Effector memory CD8-positive, alpha-beta T cell (primary cell): ENCODE measurements at regions not wholly inside any gene's neighbourhood (a gene's known extent, or its start where the extent isn't known, plus 50 kb on each side); places are given as distances from the start of the nearest gene placed in this dataset.
"Not testable (repeated sequence)": the region's sequence is repeated elsewhere in the genome, so short reads cannot be mapped to it uniquely, and the experiment has no call there.

Source experiments
- ATAC-seq: fragments of 150-1000 bp; cut with Tn5 transposase; replicated peaks from 2 replicates; pipeline ENCODE4 v1.10.0; 2021; ENCODE audit warnings: mild to moderate bottlenecking, moderate library complexity
- DNase-seq, 3 experiments: peaks; one replicate each; pipeline ENCODE4 v3.0.0; 2021
- H3K27ac Mint-ChIP-seq, 2 donors: one replicate each; pipeline ENCODE4 v1.8.0; 2022; ENCODE audit warnings: mild to moderate bottlenecking in 2 of 2, mixed read lengths in 2 of 2, moderate library complexity in 2 of 2
- H3K27me3 Mint-ChIP-seq, 2 donors: one replicate each; pipeline ENCODE4 v1.8.0; 2022; ENCODE audit warnings: mixed read lengths in 2 of 2
- H3K36me3 Mint-ChIP-seq: one replicate; pipeline ENCODE4 v1.8.0; 2022; ENCODE audit warnings: mild to moderate bottlenecking, moderate library complexity, mixed read lengths; ENCODE audit not compliant: insufficient read depth
- H3K4me1 Mint-ChIP-seq, 2 donors: one replicate each; pipeline ENCODE4 v1.8.0; 2022; ENCODE audit warnings: low read depth in 2 of 2, mixed read lengths in 2 of 2
- H3K4me3 Mint-ChIP-seq, 2 donors: one replicate each; pipeline ENCODE4 v1.8.0; 2022; ENCODE audit warnings: mild to moderate bottlenecking in 2 of 2, mixed read lengths in 2 of 2, moderate library complexity in 2 of 2
- H3K9me3 Mint-ChIP-seq, 2 donors: one replicate each; pipeline ENCODE4 v1.8.0; 2022; ENCODE audit warnings: mixed read lengths in 2 of 2

- H3K4me1 Mint-ChIP-seq = no peaks in the 10 kb centered on the region
- no peaks in the 10 kb centered on the region for H3K9me3 Mint-ChIP-seq
- no peak overlapping the region for H3K27ac Mint-ChIP-seq
- no peak for ATAC-seq
- DNase-seq = no peak
- H3K27me3 Mint-ChIP-seq = peaks cover 0 to 17% of the 10 kb centered on the region in 2 donors
- no peak overlapping the region for H3K4me3 Mint-ChIP-seq
- H3K36me3 Mint-ChIP-seq = no peaks in the 10 kb centered on the region
Measured at GRCh38 chr21:35191754-35192153, 142.7 kb upstream of the RUNX1 start.

GRCh38 chr21:35191128-35191527 is 142.0 kb upstream of the RUNX1 start:
- no peak overlapping the region for H3K27ac Mint-ChIP-seq
- no peaks in the 10 kb centered on the region for H3K9me3 Mint-ChIP-seq
- H3K27me3 Mint-ChIP-seq = peaks cover 0 to 17% of the 10 kb centered on the region in 2 donors
- DNase-seq (no peak), ATAC-seq (no peak)
- no peak overlapping the region for H3K4me3 Mint-ChIP-seq
- H3K36me3 Mint-ChIP-seq = no peaks in the 10 kb centered on the region
- no peaks in the 10 kb centered on the region for H3K4me1 Mint-ChIP-seq

DNA sequence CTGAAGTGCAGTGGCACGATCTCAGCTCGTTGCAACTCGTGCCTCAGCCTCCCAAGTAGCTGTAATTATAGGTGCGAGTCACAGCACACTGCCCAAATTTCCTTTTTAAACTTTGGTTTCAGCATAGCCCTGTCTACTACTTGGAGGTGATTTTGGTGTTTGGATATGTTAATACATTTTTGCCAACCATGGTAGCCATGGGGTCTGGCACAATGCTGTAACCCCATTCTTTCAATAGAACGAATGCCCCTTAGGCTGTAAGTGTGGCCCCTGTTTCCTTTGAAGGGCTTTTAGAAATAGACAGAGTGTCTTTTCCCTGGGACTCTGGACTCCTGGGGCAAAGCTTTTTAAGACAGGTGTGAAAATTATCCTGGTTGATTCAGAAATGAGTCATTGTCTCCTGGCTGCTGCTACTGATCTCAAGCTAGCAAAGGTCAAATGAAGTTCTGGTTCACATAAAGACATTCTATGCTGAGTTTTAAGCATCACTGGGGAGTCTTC is 141.1 kb upstream of the RUNX1 start:
- no peaks in the 10 kb centered on the region for H3K36me3 Mint-ChIP-seq
- no peaks in the 10 kb centered on the region for H3K9me3 Mint-ChIP-seq
- no peak overlapping the region for H3K27ac Mint-ChIP-seq
- peaks cover 0 to 8% of the 10 kb centered on the region in 2 donors for H3K27me3 Mint-ChIP-seq
- H3K4me3 Mint-ChIP-seq = no peak overlapping the region
- no peak for DNase-seq
- no peak for ATAC-seq
- no peaks in the 10 kb centered on the region for H3K4me1 Mint-ChIP-seq

- H3K4me1 Mint-ChIP-seq = no peaks in the 10 kb centered on the region
- DNase-seq = no peak
- no peaks in the 10 kb centered on the region for H3K9me3 Mint-ChIP-seq
- ATAC-seq = no peak
- H3K36me3 Mint-ChIP-seq = no peaks in the 10 kb centered on the region
- H3K27me3 Mint-ChIP-seq = peaks cover 8 to 10% of the 10 kb centered on the region in 2 donors
- no peak overlapping the region for H3K4me3 Mint-ChIP-seq
- no peak overlapping the region for H3K27ac Mint-ChIP-seq
Measured at GRCh38 chr21:35189077-35189863, 140.2 kb upstream of the RUNX1 start.

DNA sequence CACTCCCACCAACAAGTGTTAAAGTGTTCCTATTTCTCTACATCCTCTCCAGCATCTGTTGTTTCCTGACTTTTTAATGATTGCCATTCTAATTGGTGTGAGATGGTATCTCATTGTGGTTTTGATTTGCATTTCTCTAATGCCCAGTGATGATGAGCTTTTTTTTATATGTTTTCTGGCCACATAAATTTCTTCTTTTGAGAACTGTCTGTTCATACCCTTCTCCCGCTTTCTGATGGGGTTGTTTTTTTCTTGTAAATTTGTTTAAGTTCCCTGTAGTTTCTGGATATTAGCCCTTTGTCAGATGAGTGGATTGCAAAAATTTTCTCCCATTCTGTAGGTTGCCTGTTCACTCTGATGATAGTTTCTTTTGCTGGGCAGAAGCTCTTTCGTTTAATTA is 134.3 kb upstream of the RUNX1 start:
- not testable (repeated sequence) for H3K27ac Mint-ChIP-seq, H3K4me3 Mint-ChIP-seq, H3K36me3 Mint-ChIP-seq, H3K4me1 Mint-ChIP-seq, ATAC-seq, H3K9me3 Mint-ChIP-seq, DNase-seq
- peaks cover 26% of the 10 kb centered on the region in 2 donors for H3K27me3 Mint-ChIP-seq

DNA sequence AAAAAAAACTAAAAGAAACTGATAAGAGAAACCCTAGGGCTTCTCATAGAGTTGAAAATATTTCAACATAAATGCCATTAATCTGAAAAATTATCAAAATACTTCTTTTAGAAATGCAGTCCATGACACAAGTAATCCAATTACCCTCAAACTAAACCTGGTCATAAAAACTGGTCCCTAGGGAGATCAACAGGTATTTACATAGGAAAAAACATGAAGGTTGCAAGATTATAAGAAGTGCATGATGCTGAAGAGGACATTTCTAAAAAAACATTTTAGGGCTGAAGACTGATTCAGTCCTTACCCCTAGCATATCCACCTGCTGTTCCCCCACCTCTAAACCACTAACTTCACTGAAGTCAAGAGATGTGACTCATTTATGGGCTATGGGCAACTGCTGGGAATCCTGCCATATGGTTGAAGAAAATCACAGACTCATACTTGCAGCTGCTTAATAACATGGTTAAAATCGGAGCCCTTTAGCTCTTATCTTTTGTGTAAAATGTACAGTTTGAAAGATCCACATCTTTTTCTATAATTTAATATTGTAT is 131.0 kb upstream of the RUNX1 start:
- DNase-seq (no peak), ATAC-seq (no peak)
- Mint-ChIP-seq H3K9me3 (no peaks in the 10 kb centered on the region), H3K4me1 (no peaks in the 10 kb centered on the region), H3K27ac (no peak overlapping the region), H3K36me3 (no peaks in the 10 kb centered on the region), H3K4me3 (no peak overlapping the region), H3K27me3 (peaks cover 26% of the 10 kb centered on the region in 2 donors)

DNA sequence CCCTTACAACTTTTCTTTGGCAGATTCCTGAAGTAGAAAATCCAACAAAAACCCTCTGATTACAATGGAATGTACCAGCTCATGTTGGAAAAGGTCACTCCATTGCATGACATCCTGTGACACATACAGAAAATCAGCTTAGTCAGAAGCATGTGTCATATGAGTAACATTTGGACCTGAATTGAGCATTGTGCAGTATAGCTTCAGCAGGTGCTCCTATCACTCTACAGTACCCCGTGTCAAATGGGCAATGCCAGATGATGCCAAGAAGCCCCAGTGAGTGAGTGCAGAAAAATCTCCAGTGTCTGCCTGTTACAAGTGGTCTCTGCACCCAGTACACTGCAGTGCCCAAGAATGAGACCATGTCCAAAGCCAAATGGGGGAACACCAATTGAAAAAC is 129.7 kb upstream of the RUNX1 start:
- H3K27ac Mint-ChIP-seq = no peak overlapping the region
- no peak for DNase-seq
- peaks cover 14 to 19% of the 10 kb centered on the region in 2 donors for H3K27me3 Mint-ChIP-seq
- no peak overlapping the region for H3K4me3 Mint-ChIP-seq
- no peak for ATAC-seq
- H3K36me3 Mint-ChIP-seq = no peaks in the 10 kb centered on the region
- no peaks in the 10 kb centered on the region for H3K9me3 Mint-ChIP-seq
- no peaks in the 10 kb centered on the region for H3K4me1 Mint-ChIP-seq

DNA sequence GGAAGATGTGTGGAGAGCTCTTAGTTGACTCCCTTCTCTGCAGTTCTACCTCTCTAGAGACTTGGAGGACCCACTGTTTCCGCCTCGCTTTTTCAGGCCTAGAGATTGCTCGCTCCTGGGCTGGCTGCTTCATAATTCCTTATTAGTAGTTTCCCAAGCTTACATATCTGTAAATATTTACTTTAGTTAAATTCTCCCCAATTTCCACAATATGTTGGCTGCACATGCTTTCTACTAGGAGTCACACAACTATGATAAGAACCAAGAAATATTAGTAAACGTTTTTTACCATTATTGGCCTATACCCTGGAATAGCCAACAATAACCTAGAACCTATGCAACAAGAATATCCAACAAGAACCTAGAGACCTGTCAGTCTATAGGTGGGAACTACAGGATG is 129.0 kb upstream of the RUNX1 start:
- no peaks in the 10 kb centered on the region for H3K9me3 Mint-ChIP-seq
- ATAC-seq (no peak), DNase-seq (no peak)
- H3K27ac Mint-ChIP-seq = no peak overlapping the region
- no peak overlapping the region for H3K4me3 Mint-ChIP-seq
- H3K27me3 Mint-ChIP-seq = peaks cover 6 to 19% of the 10 kb centered on the region in 2 donors
- peaks cover 3 to 4% of the 10 kb centered on the region in 2 donors for H3K4me1 Mint-ChIP-seq
- H3K36me3 Mint-ChIP-seq = peaks cover 3% of the 10 kb centered on the region

DNA sequence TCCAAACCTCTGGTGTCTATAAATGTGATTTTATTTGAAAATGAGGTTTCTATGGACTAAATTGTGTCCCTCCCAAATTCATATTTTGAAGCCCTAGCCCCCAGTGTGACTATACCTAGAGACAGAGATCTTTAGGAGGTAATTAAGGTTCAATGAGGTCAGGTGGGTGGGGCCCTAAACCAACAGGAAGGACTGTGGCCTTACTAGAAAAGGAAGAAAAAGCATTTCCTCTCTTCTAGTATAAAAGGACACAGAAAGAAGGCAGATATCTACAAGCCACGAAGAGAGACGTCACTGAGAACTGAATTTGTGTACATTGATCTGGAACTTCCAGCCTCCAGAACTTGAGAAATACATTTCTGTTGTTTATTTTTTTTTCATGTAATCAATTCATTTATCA is 123.1 kb upstream of the RUNX1 start:
- DNase-seq (peak in 1 of 3 experiments; percentile 4), ATAC-seq (peak; percentile 62)
- Mint-ChIP-seq H3K4me3 (peak overlapping the region in 1 of 2 donors; percentile 56), H3K27ac (peak overlapping the region; percentile 1 to 29), H3K36me3 (peaks cover 3% of the 10 kb centered on the region), H3K27me3 (no peaks in the 10 kb centered on the region), H3K9me3 (no peaks in the 10 kb centered on the region), H3K4me1 (peaks cover 17 to 24% of the 10 kb centered on the region in 2 donors)

DNA sequence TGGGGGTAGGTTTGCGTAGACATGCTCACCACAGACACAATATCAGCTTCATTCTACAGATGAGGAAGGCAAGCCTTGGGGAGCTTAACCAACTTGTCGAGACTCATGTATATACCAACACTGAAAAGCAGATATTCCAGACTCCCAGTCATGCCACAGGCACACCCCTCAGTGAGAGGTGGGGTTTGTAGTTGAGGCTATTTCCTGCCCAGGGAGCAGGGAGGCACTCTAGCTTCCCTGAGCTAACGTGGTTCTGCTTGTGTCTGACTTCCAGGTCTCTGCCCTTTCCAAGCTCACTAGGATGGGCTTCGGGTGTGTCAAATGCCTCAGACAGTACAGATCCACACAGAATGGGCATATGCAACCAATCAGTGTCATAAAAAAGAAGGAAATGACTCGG is 122.3 kb upstream of the RUNX1 start:
- no peaks in the 10 kb centered on the region for H3K27me3 Mint-ChIP-seq
- H3K36me3 Mint-ChIP-seq = peaks cover 3% of the 10 kb centered on the region
- no peak for ATAC-seq
- H3K4me3 Mint-ChIP-seq = peak overlapping the region in 1 of 2 donors; percentile 5
- H3K9me3 Mint-ChIP-seq = no peaks in the 10 kb centered on the region
- peaks cover 17 to 24% of the 10 kb centered on the region in 2 donors for H3K4me1 Mint-ChIP-seq
- no peak for DNase-seq
- H3K27ac Mint-ChIP-seq = peak overlapping the region; percentile 29 to 41

GRCh38 chr21:35170818-35171217 is 121.7 kb upstream of the RUNX1 start:
- peaks cover 3% of the 10 kb centered on the region for H3K36me3 Mint-ChIP-seq
- peaks cover 0 to under 1% of the 10 kb centered on the region in 2 donors for H3K27me3 Mint-ChIP-seq
- no peaks in the 10 kb centered on the region for H3K9me3 Mint-ChIP-seq
- DNase-seq (no peak), ATAC-seq (no peak)
- H3K27ac Mint-ChIP-seq = peak overlapping the region in 1 of 2 donors; percentile 41
- no peak overlapping the region for H3K4me3 Mint-ChIP-seq
- H3K4me1 Mint-ChIP-seq = peaks cover 17 to 24% of the 10 kb centered on the region in 2 donors

- Mint-ChIP-seq H3K4me3 (no peak overlapping the region), H3K27me3 (peaks cover 4 to 6% of the 10 kb centered on the region in 2 donors), H3K36me3 (peaks cover 3% of the 10 kb centered on the region), H3K4me1 (peaks cover 17 to 24% of the 10 kb centered on the region in 2 donors), H3K9me3 (peaks cover 0 to 2% of the 10 kb centered on the region in 2 donors), H3K27ac (no peak overlapping the region)
- ATAC-seq = no peak
- DNase-seq = no peak
Measured at GRCh38 chr21:35170244-35170643, 121.1 kb upstream of the RUNX1 start.

GRCh38 chr21:35169574-35169973 is 120.5 kb upstream of the RUNX1 start:
- H3K27ac Mint-ChIP-seq = peak overlapping the region in 1 of 2 donors; percentile 3
- H3K9me3 Mint-ChIP-seq = peaks cover 0 to 4% of the 10 kb centered on the region in 2 donors
- H3K27me3 Mint-ChIP-seq = peaks cover 6 to 8% of the 10 kb centered on the region in 2 donors

DNA sequence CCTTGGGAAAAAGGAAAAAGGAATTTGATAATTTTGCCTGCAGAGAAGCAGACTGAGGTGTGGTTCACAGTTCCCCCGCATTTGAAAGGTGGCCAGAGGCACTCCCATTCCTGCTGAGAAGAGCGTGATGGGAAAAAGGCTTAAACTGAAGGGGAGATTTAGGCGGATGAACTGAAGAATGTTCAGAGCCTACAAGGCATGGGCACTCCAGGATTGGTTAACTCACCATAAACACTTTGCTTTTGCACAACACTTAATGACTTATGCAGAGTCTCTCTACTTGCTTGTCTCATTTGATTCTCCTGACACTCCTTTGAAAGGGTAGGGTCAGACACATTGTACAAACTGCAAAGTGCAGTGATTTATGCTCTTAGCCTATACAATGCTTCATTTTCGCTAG is 119.6 kb upstream of the RUNX1 start:
- H3K9me3 Mint-ChIP-seq = peaks cover 0 to 4% of the 10 kb centered on the region in 2 donors
- ATAC-seq = no peak
- DNase-seq = no peak
- H3K27me3 Mint-ChIP-seq = peaks cover 6 to 8% of the 10 kb centered on the region in 2 donors
- peaks cover 17 to 24% of the 10 kb centered on the region in 2 donors for H3K4me1 Mint-ChIP-seq
- no peak overlapping the region for H3K27ac Mint-ChIP-seq
- peaks cover 3% of the 10 kb centered on the region for H3K36me3 Mint-ChIP-seq
- no peak overlapping the region for H3K4me3 Mint-ChIP-seq

More at GRCh38 chr21:35169574-35169973, 120.5 kb upstream of the RUNX1 start:
- Mint-ChIP-seq H3K4me1 (peaks cover 17 to 24% of the 10 kb centered on the region in 2 donors), H3K4me3 (no peak overlapping the region), H3K36me3 (peaks cover 3% of the 10 kb centered on the region)
- ATAC-seq = no peak
- DNase-seq = no peak
